ENCODE measurements at regions not wholly inside any gene's neighbourhood (a gene's known extent, or its start where the extent isn't known, plus 50 kb on each side); places are given as distances from the start of the nearest gene placed in this dataset.

- intact Hi-C loops (cut with micrococcal nuclease; ENCODE audit: unreplicated experiment): no loop called here
- FAIRE-seq: no peak
- in situ Hi-C loops (cut with HindIII; ENCODE audit: extremely low pct_ligation_motif_present, low pct_unique_long_range_greater_than_20kb): no loop called here
- no peak overlapping the region for H3K9ac ChIP-seq (ENCODE audit: insufficient read depth, low read depth, low read length)
- no peaks in the 10 kb centered on the region for H3K79me2 ChIP-seq (ENCODE audit: insufficient read depth, low read length)
- no peaks in the 10 kb centered on the region for H3K36me3 ChIP-seq (replicated peaks in 1 of 2; ENCODE audit: control insufficient read depth in 1 of 2, insufficient read depth in 2 of 2, low read length in 2 of 2)
- no peak overlapping the region for H3K4me2 ChIP-seq (ENCODE audit: low read depth, low read length)
- no peak overlapping the region for H3K27ac ChIP-seq (ENCODE audit: extremely low read length, insufficient read depth, low read length)
- BruUV-seq (replicated peaks): no TSS peak
- H3K9me3 ChIP-seq (ENCODE audit: low read length): peaks cover 97% of the 10 kb centered on the region
- no peaks in the 10 kb centered on the region for H3K27me3 ChIP-seq (ENCODE audit: control insufficient read depth in 1 of 2, insufficient read depth in 2 of 2, low read length in 2 of 2)
- H3K4me1 ChIP-seq (ENCODE audit: insufficient read depth, low read length): no peaks in the 10 kb centered on the region
- 47% methylated on average over 4 of the region's 4 CpGs for WGBS (ENCODE audit: low lambda C conversion rate)
- no peak for ATAC-seq
- ChIA-PET CTCF (ENCODE audit: low intra/inter-chr PET ratio, low total read pairs) (no interaction called here), POLR2A (no interaction called here)
- no peaks in the 10 kb centered on the region for H4K20me1 ChIP-seq (ENCODE audit: insufficient read depth, low read length)
- no peak for DNase-seq (ENCODE audit: low spot score)
- no peak overlapping the region for H2AFZ ChIP-seq (ENCODE audit: low read length)
- H3K4me3 ChIP-seq (replicated peaks in 1 of 3; ENCODE audit: insufficient read depth in 1 of 3, low read depth in 2 of 3, low read length in 3 of 3): no peak overlapping the region
- no peak for TF ChIP-seq ZNF337 (CRISPR knock-in tag; IDR thresholded peaks at IDR 0.05; ENCODE audit: borderline replicate concordance, low read depth)
- no peak for TF ChIP-seq MIER2 (CRISPR knock-in tag; IDR thresholded peaks at IDR 0.05)
- no peak for TF ChIP-seq PREB (CRISPR knock-in tag; IDR thresholded peaks at IDR 0.05)
- TF ChIP-seq FUBP1 (CRISPR knock-in tag; IDR thresholded peaks at IDR 0.05; ENCODE audit: borderline replicate concordance): no peak
- TF ChIP-seq ZNF264 (CRISPR knock-in tag; IDR thresholded peaks at IDR 0.05): no peak
- TF ChIP-seq ZNF335 (CRISPR knock-in tag; IDR thresholded peaks at IDR 0.05): no peak
- no peak for TF ChIP-seq ZFAT (CRISPR knock-in tag; conservative IDR thresholded peaks at IDR 0.05)
- TF ChIP-seq HOXA9 (CRISPR knock-in tag; IDR thresholded peaks at IDR 0.05; ENCODE audit: borderline replicate concordance): no peak
- no peak for TF ChIP-seq HDAC6 (IDR thresholded peaks at IDR 0.05; ENCODE audit: low read depth, low read length)
- no peak for TF ChIP-seq ZNF331 (CRISPR knock-in tag; IDR thresholded peaks at IDR 0.05)
- no peak for TF ChIP-seq SNAI1 (CRISPR knock-in tag; IDR thresholded peaks at IDR 0.05; ENCODE audit: borderline replicate concordance)
- no peak for TF ChIP-seq ZSCAN12 (CRISPR knock-in tag; IDR thresholded peaks at IDR 0.05)
- TF ChIP-seq CHD2 (IDR thresholded peaks at IDR 0.05; ENCODE audit: low read depth, low read length): no peak
- TF ChIP-seq NONO (IDR thresholded peaks at IDR 0.05): no peak
- TF ChIP-seq NONO (CRISPR knock-in tag; conservative IDR thresholded peaks at IDR 0.05): no peak
- TF ChIP-seq RORA (CRISPR knock-in tag; IDR thresholded peaks at IDR 0.05): no peak
- no peak for TF ChIP-seq MBD4 (IDR thresholded peaks at IDR 0.05; ENCODE audit: borderline replicate concordance, low read length)
Observed at GRCh38 chr5:166582416-166582815, 1709.0 kb upstream of the WWC1 start.
